Adrenal gland (tissue), 9 donors: ENCODE measurements at regions not wholly inside any gene's neighbourhood (a gene's known extent, or its start where the extent isn't known, plus 50 kb on each side); places are given as distances from the start of the nearest gene placed in this dataset.

Source experiments
- DNase-seq, 7 donors: peaks; one replicate each; pipeline ENCODE4 v3.0.0-alpha.2; 2019 to 2020
- H3K27ac ChIP-seq, 5 donors: fragments of 200-600 bp; sonication (generic) in 4 of 5; 1 replicate in 3 of 5; 2 replicates in 2 of 5; pipeline versions ENCODE4 v1.5.1 to v1.8.0; 2016 to 2020; ENCODE audit warnings: mild to moderate bottlenecking in 1 of 5
- H3K27me3 ChIP-seq: fragments of 200-600 bp; 2 replicates; pipeline ENCODE4 v1.8.0; 2021
- H3K36me3 ChIP-seq, 2 donors: fragments of 200-600 bp; replicated peaks in 1 of 2; 1 replicate in 1 of 2; 2 replicates in 1 of 2; pipeline versions ENCODE4 v1.5.1 to v1.8.0; 2018 to 2022
- H3K4me1 ChIP-seq, 2 donors: fragments of 200-600 bp; replicated peaks in 1 of 2; 1 replicate in 1 of 2; 2 replicates in 1 of 2; pipeline versions ENCODE4 v1.5.1 to v1.8.0; 2018 to 2021
- H3K4me3 ChIP-seq, 4 donors: fragments of 200-600 bp; sonication (generic) in 3 of 4; one replicate each; pipeline ENCODE4 v1.5.1; 2016 to 2018
- H3K9me3 ChIP-seq, 3 donors: fragments of 200-600 bp; sonication (generic) in 1 of 3; replicated peaks in 1 of 3; 1 replicate in 2 of 3; 2 replicates in 1 of 3; pipeline versions ENCODE4 v1.5.1 to v1.8.0; 2016 to 2021
- POLR2A ChIP-seq, 2 donors: fragments of 450-650 bp; IDR thresholded peaks; one replicate each; pipeline ENCODE4 v1.6.1; 2017; ENCODE audit warnings: antibody characterized with exemption in 2 of 2, mild to moderate bottlenecking in 2 of 2, moderate library complexity in 1 of 2
- WGBS, 4 donors: extraction: QIAGEN DNeasy Blood & Tissue Kit in 2 of 4; methylation state at CpG; one replicate each; pipeline versions ENCODE4 v1.1.5 to v1.1.7; 2013 to 2017; 5-methylcytosine and 5-hydroxymethylcytosine counted together
- intact Hi-C, 2 donors: fragments of 100-400 bp; cut with DNase I; formaldehyde crosslinking; loops; one replicate each; pipeline versions ENCODE4 v1.14.1 to v1.15.0; 2022 to 2023
- TF ChIP-seq, protein P1 (sequence below), 6 experiments: fragments of 450-650 bp in 4 of 6; fragments of 200-600 bp in 2 of 6; sonication (generic) in 1 of 6; IDR thresholded peaks; 1 replicate in 5 of 6; 2 replicates in 1 of 6; pipeline versions ENCODE4 v1.5.1 to v1.8.0; 2016 to 2021; ENCODE audit warnings: antibody characterized with exemption in 6 of 6, mild to moderate bottlenecking in 2 of 6, moderate library complexity in 1 of 6
- donor health status: healthy with polysubstance abuse.
- donor health status: Bipolar disorder and iron deficiency.
- donor health status: DM: yes; HTN: yes; CAD: no.
- donor health status: DM: no; HTN: no; CAD: no.
- donor health status: DM: no; HTN: no; CAD: no.

DNA sequence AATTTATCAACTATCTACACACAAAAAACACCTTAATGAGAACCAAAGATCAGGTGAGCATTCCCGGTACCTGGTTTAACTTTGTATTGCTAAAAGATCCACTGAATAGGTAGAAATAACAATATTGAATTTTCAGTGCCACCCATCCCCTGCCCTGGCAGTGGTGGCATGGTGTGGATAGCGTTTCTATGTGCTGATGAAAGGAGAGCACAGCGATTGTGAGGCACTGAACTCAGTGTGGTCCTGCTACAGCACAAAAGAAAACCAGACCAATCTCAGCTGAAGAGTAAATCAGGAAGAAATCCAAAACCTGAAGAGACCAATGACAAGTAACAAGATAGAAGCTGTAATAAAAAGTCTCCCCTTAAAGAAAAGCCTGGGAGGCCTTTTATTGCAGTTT is 984.6 kb upstream of the AGA start:
- no peaks in the 10 kb centered on the region for H3K27me3 ChIP-seq
- no peaks in the 10 kb centered on the region for H3K36me3 ChIP-seq
- H3K9me3 ChIP-seq: no peaks in the 10 kb centered on the region
- intact Hi-C loops: no loop called here
- no peak for DNase-seq
- no peaks in the 10 kb centered on the region for H3K4me1 ChIP-seq
- no peak overlapping the region for H3K27ac ChIP-seq
- TF ChIP-seq, protein P1, sequence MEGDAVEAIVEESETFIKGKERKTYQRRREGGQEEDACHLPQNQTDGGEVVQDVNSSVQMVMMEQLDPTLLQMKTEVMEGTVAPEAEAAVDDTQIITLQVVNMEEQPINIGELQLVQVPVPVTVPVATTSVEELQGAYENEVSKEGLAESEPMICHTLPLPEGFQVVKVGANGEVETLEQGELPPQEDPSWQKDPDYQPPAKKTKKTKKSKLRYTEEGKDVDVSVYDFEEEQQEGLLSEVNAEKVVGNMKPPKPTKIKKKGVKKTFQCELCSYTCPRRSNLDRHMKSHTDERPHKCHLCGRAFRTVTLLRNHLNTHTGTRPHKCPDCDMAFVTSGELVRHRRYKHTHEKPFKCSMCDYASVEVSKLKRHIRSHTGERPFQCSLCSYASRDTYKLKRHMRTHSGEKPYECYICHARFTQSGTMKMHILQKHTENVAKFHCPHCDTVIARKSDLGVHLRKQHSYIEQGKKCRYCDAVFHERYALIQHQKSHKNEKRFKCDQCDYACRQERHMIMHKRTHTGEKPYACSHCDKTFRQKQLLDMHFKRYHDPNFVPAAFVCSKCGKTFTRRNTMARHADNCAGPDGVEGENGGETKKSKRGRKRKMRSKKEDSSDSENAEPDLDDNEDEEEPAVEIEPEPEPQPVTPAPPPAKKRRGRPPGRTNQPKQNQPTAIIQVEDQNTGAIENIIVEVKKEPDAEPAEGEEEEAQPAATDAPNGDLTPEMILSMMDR (IDR thresholded peaks at IDR 0.05): no peak
- no peak for TF ChIP-seq POLR2A (IDR thresholded peaks at IDR 0.05)
- H3K4me3 ChIP-seq: no peak overlapping the region
- WGBS, 4 donors: 81 to 89% (median 86%) methylated on average over 3 of the region's 3 CpGs

DNA sequence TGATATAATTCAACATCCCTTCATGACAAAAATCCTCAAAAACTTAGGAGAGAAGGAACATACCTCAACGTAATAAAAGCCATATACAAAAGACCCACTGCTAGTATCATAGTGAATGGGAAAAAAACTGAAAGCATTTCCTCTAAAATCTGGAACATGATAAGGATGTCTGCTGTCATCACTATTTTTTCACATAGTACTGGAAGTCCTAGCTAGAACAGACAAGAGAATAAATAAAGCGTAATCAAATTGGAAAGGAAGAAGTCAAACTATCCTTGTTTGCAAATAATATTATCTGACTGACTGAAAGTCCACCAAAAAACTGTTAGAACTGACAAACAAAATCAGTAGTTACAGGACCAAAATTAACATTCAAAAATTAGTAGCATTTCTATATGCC is 985.4 kb upstream of the AGA start:
- H3K9me3 ChIP-seq: no peaks in the 10 kb centered on the region
- no peak for TF ChIP-seq POLR2A (IDR thresholded peaks at IDR 0.05)
- TF ChIP-seq, protein P1 (IDR thresholded peaks at IDR 0.05): no peak
- 74 to 83% (median 81%) methylated on average over 2 of the region's 2 CpGs for WGBS, 4 donors
- no peaks in the 10 kb centered on the region for H3K36me3 ChIP-seq
- H3K4me1 ChIP-seq: no peaks in the 10 kb centered on the region
- H3K27ac ChIP-seq: no peak overlapping the region
- no peak overlapping the region for H3K4me3 ChIP-seq
- H3K27me3 ChIP-seq: no peaks in the 10 kb centered on the region
- DNase-seq: no peak
- intact Hi-C loops: no loop called here

DNA sequence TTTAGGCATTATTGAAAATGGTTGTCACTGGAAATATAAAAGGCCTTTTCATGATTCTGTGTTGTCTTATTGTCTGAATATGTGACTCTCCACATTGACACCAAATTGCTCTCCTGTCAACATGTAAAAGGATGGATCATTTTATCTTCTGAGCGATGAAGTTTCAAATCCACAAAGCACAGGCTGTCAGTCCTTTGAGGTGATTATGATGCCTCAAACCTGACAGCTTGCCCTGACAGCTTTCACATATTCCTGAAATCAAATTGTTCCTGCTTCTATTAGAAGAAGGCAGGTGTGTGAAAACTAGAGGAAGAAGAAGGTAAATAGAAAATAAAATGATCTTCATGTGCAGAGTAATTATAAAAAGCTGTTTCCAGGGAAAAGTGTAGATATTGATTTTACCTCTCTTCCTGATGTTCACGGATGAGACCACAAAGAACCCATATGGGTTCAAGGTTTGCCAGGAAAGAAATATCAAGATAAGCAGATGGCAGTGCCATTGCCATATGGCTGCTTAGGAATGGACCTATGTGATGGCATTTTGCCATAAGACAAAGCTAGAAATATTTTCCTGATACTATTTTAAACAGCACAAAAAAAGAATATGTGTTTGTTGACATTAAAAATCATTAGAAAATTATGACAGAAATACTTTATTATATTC is 1006.3 kb upstream of the AGA start:
- DNase-seq: no peak
- Histone ChIP-seq H3K27me3 (no peaks in the 10 kb centered on the region), H3K9me3 (no peaks in the 10 kb centered on the region), H3K4me3 (no peak overlapping the region), H3K27ac (no peak overlapping the region), H3K36me3 (no peaks in the 10 kb centered on the region), H3K4me1 (no peaks in the 10 kb centered on the region)
- intact Hi-C loops: no loop called here
- 66 to 84% (median 76%) methylated on average over 2 of the region's 2 CpGs for WGBS, 4 donors
- TF ChIP-seq, protein P1 (IDR thresholded peaks at IDR 0.05): no peak
- no peak for TF ChIP-seq POLR2A (IDR thresholded peaks at IDR 0.05)

DNA sequence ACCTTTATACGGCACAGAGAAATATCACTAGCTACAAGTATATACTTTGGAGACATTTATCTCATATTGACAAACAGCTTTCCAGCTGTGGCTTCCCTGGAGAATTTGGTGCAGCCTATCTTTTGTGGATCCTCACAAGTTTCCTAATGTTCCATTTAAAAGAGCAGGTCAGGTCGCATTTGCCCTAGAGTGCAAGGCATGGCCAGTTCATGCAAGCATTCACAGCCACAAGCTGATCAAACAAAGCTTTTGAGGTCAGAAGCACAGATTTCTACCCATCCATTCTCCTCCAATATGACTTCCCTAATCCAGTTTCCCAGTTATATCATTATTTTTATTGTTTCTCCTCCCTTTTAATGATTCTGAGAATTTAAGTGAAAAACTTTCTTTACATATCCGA is 1008.4 kb upstream of the AGA start:
- 73 to 89% (median 85%) methylated on average over 3 of the region's 3 CpGs for WGBS, 4 donors
- Histone ChIP-seq H3K36me3 (no peaks in the 10 kb centered on the region), H3K27ac (no peak overlapping the region), H3K9me3 (no peaks in the 10 kb centered on the region), H3K27me3 (no peaks in the 10 kb centered on the region), H3K4me1 (no peaks in the 10 kb centered on the region), H3K4me3 (no peak overlapping the region)
- TF ChIP-seq, protein P1 (IDR thresholded peaks at IDR 0.05): no peak
- TF ChIP-seq POLR2A (IDR thresholded peaks at IDR 0.05): no peak
- intact Hi-C loops: no loop called here
- DNase-seq: no peak
